GM18498 (cell line): ENCODE measurements at regions not wholly inside any gene's neighbourhood (a gene's known extent, or its start where the extent isn't known, plus 50 kb on each side); places are given as distances from the start of the nearest gene placed in this dataset.
A peak's percentile ranks its signal among the peaks of the same experiment; 100 is the strongest.
"Not testable (repeated sequence)": the region's sequence is repeated elsewhere in the genome, so short reads cannot be mapped to it uniquely, and the experiment has no call there.

Source experiments
- ATAC-seq: cut with Tn5 transposase; IDR thresholded peaks from one replicate; pipeline ENCODE4 v1.9.1; 2021; ENCODE audit warnings: mild to moderate bottlenecking, moderate library complexity; ENCODE audit not compliant: unreplicated experiment

GRCh38 chr5:145467446-145467845 lies 367.7 kb downstream of the PRELID2 start:
- no peak for ATAC-seq

- no peak for ATAC-seq
Measured at GRCh38 chr5:145466533-145466932, 368.6 kb downstream of the PRELID2 start.

- ATAC-seq: no peak
Measured at GRCh38 chr5:145465474-145466263, 369.5 kb downstream of the PRELID2 start.

- ATAC-seq: no peak
Measured at GRCh38 chr5:145464171-145464570, 371.0 kb downstream of the PRELID2 start.

DNA sequence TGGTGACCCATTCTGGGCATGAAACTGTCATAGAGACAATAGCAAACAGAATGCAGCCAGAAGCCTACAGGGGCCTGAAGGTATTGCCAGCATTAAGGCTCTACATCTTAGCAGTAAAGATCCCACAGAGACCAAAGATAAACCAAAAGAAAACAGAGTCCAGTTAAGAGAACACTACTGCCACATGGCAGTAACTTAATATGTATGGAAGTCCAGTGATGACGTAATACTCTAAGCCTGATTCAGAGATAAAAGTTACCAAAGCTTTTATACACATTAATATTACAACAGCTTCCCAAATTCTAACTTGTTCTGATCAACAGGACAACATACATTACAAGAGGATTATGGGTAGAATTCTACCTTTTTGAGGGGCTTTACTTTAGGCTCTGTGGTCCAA lies 371.5 kb downstream of the PRELID2 start:
- no peak for ATAC-seq

DNA sequence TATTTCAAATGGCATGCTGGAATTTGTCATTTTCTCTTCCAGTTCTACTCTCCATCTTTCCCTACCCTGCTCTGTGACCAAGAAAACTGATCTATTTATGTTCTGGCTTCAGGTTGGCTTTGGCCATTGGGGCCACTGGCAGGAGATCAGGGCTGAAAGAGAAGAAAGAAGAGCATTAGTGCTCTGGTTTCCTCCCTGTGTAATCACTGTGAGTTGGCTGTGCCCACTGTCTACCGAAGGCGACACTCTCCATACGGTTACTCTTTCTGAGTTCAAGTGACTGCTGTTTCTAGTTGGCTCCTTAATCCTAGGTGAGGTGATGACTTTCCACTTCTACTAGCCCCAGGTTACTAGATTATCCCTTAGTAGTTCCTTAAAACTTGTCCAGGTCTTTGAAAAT lies 372.6 kb downstream of the PRELID2 start:
- no peak for ATAC-seq

- ATAC-seq: no peak
Measured at GRCh38 chr5:145450286-145450885, 384.8 kb downstream of the PRELID2 start.

DNA sequence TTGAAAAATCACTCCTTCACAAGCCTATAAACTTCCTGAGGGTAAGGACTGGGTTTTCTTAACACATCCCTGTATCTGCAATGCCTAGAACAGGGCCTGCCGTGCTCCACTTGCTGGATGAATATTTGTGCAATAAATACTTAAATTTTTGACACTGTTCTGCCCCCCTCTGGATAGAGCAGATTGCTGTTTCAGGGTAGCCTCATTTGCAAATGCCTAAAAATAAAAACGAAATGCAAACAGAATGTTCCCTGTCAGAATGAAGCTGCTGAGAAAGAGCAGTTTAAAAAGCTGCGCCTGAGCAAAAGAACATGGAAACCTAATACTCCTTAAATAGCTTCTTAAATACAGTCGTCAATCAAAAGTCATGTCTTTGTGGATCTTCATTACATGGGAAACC lies 385.3 kb downstream of the PRELID2 start:
- ATAC-seq: no peak

- ATAC-seq: not testable (repeated sequence)
Measured at GRCh38 chr5:145446875-145447274, 388.3 kb downstream of the PRELID2 start.

DNA sequence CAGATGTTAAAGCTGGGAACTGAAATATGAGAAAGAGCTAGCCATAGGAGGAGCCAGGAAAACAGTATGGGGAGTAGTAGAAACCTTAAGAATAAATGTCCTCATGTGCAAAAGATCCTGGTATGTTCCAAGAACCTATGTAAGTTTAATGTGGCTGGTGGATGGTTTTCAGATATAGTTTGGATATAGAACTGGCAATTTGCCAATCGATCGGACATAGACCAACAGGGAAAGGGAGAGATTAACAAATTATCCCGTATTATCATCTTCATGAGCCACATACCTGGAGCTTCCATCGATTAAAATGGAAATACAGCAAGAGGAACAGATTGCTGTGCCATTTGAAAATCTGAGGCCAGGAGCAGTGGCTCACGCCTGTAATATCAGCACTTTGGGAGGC lies 388.7 kb downstream of the PRELID2 start:
- ATAC-seq: no peak

GRCh38 chr5:145445027-145445426 lies 390.1 kb downstream of the PRELID2 start:
- ATAC-seq: no peak

GRCh38 chr5:145443964-145444363 lies 391.2 kb downstream of the PRELID2 start:
- ATAC-seq: no peak

DNA sequence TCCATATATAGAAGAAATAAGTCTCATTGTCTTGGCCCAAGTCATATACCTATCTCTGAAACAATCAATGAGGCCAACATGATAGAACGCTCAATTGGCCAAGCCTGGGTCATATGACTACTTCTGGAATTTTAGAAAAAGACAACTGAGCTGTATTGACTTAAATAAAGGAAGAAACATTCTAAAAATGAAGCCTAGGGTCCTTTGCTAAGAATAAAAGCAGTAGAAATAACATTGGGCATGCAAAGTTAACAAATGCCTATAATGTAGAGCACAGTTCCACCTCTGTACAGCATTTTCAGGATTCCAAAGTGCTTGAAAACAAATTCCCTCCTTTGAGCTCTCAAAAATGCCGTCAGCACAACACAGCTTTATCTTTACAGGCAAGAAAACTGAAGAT lies 391.8 kb downstream of the PRELID2 start:
- ATAC-seq: no peak

DNA sequence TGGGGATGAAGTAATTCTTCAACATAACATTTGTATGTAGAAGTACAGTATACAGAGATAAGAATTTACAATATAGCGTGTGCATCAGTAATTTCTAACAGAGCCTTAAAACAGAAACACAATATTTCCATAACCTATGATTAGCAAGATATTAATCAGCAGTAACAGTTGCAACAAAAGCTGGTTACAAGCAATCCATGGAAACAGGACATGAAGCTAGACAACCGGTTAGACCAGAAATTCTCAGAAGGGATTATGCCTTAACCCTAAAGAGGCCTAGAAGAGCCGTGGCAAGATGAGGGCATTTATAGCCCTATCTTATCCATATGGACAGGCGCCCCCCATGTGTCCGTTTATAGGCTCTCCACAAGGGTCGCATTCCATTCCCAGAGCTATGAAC lies 392.5 kb downstream of the PRELID2 start:
- not testable (repeated sequence) for ATAC-seq

- no peak for ATAC-seq
Measured at GRCh38 chr5:145441228-145441627, 393.9 kb downstream of the PRELID2 start.

DNA sequence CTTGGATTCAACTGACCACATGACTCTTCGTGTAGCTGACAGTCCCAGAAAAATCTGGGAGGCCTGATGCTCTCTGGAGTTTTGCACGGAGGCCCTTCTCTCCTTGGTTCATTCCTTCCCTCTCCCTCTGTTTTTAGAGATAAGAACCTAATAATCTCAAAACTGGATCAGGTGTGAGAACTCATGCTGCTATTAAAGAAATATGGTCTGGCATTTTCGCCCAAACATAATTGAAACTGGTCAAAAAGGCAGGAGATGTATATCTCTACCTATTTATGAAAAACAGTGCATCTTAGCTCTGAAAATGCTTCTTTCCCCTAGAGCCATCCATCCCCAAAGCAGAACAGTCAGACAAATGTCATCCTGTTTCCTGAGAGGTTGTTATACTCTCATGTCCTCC lies 397.5 kb downstream of the PRELID2 start:
- ATAC-seq: no peak

DNA sequence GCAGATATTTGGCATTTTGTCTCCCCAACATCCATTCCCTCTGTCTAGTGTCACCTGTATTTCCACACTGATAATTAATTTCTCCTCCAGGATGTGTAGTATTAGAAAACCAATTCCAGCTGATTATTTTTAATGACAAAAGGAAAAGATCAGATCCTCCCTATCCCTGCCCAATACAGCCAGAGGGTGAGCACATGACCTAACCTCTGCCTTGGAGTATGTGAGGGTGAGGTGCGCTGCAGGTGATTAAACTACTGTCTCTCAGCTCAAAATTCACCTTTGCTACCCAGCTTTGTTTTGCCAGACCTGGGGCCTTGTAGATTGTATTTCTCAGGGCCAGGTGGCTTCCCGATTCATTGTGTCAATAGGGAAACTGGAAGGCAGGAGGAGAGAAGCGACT lies 402.1 kb downstream of the PRELID2 start:
- no peak for ATAC-seq

DNA sequence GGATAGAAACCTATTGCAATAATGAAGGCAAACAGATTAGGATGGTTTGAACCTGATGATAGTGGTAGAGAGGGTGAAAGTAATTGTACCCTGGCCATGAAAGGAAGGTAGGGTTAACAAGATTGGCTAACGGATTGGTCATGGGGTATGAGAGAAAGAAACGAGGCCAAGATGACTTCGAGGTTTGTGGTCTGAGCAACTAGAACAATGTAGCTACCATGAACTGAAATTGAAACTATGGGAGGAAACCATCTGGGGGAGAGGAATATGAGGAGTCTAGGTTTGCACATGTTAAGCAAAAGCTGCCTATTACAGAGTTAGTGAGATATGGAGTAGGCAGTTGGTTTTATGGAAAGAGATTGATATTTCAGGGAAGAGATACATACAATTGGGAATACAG lies 406.0 kb downstream of the PRELID2 start:
- no peak for ATAC-seq

- peak; percentile 63 for ATAC-seq
Measured at GRCh38 chr5:145408048-145408341, 427.1 kb downstream of the PRELID2 start.

GRCh38 chr5:145407300-145408047 lies 427.7 kb downstream of the PRELID2 start:
- peak; percentile 42 for ATAC-seq

DNA sequence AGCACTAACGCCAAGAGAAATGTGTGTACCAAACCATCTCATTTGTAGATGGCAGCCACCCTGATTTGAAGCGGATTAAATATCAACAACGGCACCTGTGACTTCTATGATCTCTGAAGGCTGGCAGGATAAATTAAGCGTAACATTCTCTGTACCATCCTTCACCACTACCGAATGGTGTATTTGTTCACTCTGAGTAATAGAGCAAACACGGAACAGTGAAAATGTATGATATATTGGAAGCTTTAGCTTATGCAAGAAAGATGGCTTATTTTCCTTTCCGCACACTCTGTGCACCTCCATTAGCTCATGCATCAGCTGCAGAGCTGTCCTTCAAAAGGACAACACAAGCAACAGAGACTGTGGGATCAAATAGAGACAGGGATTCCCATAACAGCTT lies 431.1 kb downstream of the PRELID2 start:
- ATAC-seq: no peak

DNA sequence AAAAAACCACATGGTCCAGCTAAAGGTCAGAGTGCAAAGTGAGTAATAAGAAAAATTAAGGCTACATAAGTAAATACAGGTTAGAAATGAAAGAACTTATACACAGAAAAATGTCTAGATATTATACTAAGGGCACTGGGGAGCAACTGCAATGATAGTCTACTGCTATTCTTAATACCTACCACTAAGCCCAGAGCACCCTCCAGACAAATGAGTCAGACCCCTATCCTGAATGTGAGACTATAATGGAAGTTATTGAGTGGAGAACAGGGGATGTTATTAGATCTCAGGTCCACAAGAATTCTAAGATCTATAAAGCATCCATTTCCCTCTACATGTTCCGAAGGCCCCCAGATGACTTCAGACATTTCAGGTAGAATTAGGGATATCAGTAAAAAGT lies 438.3 kb downstream of the PRELID2 start:
- ATAC-seq: no peak
